HG03095 (cell line): ENCODE measurements at regions not wholly inside any gene's neighbourhood (a gene's known extent, or its start where the extent isn't known, plus 50 kb on each side); places are given as distances from the start of the nearest gene placed in this dataset.
"Not testable (repeated sequence)": the region's sequence is repeated elsewhere in the genome, so short reads cannot be mapped to it uniquely, and the experiment has no call there.

Experiments used
- ATAC-seq: cut with Tn5 transposase; IDR thresholded peaks from one replicate; pipeline ENCODE4 v1.9.1; 2021; ENCODE audit warnings: moderate library complexity; ENCODE audit not compliant: unreplicated experiment

GRCh38 chr20:23142162-23143050 lies 56.3 kb upstream of the CD93 start:
- peak; percentile 70 for ATAC-seq

DNA sequence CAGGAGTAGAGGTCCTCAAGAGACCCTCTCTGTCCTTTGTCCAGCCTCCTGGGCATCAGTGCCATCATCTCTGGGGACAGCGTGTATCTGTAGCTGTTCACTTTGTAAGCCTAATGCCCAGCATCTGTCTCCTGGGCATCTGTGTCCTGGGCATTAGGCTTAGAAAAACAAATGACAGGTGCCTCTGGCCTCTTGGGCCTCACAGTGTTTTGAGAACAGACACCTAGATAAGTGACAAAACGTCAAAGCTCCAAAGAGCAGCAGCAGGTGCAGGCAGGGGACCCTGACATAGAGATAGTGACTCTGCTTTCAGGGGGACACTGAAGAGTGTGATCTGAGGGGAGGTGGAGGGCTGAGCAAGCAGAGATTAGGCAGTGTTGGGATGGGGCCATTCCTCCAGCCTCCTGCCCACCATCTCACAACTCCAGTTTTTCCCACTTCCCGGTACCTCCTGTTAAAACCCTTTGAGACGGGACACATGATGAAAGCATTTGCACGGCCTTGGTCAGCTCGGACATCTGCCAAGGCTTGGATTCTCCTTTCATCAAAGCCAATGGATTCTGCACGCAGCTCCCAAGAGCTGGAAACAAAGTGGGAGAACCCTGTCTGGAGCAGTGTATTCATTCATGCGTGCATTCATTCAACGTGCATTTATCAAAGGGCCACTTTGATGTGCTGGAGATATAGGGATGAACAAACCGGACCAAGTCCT lies 55.5 kb upstream of the CD93 start:
- ATAC-seq, result no peak

DNA sequence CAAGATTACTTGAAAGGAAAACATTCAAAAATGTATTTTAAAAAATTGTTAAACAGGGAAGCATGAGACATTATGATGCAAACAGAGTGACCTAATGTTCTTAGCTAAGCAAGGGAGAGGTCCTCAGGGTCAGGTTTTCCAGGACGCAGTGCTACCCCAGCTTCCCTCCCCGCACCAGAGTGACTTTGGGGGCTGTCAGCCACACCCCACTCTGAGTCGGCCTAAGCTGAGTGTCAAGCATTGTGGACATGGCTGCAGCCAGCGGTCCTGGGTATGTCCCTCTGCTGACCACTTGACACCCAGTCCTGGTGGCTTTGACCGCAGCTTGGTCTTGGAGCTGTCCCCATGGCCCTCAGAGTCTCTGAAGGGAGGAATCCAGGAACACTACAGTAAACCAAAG lies 54.9 kb upstream of the CD93 start:
- ATAC-seq, result no peak

- not testable (repeated sequence) for ATAC-seq
Measured at GRCh38 chr20:23139984-23140383, 53.9 kb upstream of the CD93 start.

- no peak for ATAC-seq
Measured at GRCh38 chr20:23139524-23139923, 53.4 kb upstream of the CD93 start.

GRCh38 chr20:23138682-23139081 lies 52.6 kb upstream of the CD93 start:
- ATAC-seq, result no peak

- no peak for ATAC-seq
Measured at GRCh38 chr20:23138226-23138625, 52.1 kb upstream of the CD93 start.

DNA sequence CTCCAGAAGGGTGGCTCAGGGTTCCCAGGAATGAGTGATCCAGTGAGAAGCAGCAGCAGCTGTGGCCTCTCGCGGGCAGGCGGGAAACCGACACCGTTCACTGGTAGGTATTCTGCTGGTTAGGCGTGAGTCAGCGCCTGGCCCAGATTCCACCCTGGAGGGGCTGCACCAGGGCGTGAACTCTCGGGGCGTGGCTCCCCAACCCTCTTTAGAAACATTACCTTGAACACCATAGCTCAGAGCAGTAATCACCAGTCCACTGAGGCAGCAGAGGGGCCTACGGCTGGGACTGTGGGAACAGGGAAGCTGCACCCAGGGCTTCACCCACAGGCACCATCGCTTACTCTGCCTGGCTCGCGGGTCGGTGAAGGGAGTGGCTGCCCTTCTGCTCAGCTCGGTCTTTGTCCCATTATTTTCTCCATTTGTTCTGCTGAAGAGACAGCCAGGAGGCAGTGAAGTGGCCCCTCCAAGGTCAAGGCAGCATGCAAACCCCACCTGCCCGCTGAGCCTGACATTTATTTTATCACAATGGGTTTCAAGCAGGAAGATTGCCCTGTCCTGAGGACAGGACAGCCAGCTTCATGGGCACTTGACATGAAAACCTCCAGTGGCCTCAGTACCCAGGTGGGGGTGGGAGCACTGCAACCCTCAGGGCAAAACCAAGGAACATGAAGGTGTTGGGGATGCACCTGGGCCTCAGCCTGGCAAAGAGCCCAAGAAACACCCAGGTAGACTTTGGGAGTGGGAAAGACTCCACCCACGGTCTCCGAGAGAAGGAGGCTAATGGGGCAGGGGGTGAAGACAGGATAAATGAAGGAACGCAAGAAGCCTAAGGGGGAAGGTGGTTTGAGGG lies 51.0 kb upstream of the CD93 start:
- no peak for ATAC-seq

GRCh38 chr20:23135449-23136420 lies 49.6 kb upstream of the CD93 start:
- ATAC-seq, result no peak
